ENCODE measurements at regions not wholly inside any gene's neighbourhood (a gene's known extent, or its start where the extent isn't known, plus 50 kb on each side); places are given as distances from the start of the nearest gene placed in this dataset.

GRCh38 chr7:16317406-16317805 is 103.9 kb downstream of the CRPPA start:
- no peak for TF ChIP-seq YY1 (IDR thresholded peaks at IDR 0.05; ENCODE audit: low read depth)
- no peak for TF ChIP-seq ZBTB7A (IDR thresholded peaks at IDR 0.05; ENCODE audit: low read depth)
- no peak for TF ChIP-seq MAX (IDR thresholded peaks at IDR 0.05)
- no peak for TF ChIP-seq USF1 (IDR thresholded peaks at IDR 0.05)
- TF ChIP-seq NFIC (IDR thresholded peaks at IDR 0.05): no peak
- TF ChIP-seq CREB1 (IDR thresholded peaks at IDR 0.05; ENCODE audit: low read depth): no peak
- no peak for TF ChIP-seq TCF12 (IDR thresholded peaks at IDR 0.05; ENCODE audit: low read depth)
- TF ChIP-seq RAD21 (IDR thresholded peaks at IDR 0.05; ENCODE audit: low read depth): no peak
- TF ChIP-seq TEAD4 (IDR thresholded peaks at IDR 0.05): no peak
- TF ChIP-seq FOXM1 (IDR thresholded peaks at IDR 0.05; ENCODE audit: borderline replicate concordance, low read depth): no peak
- no peak for TF ChIP-seq EGR1 (IDR thresholded peaks at IDR 0.05)

GRCh38 chr7:16315280-16315679 is 106.1 kb downstream of the CRPPA start:
- no peak for TF ChIP-seq ZBTB7A (IDR thresholded peaks at IDR 0.05; ENCODE audit: low read depth)

- no peak for TF ChIP-seq EGR1 (IDR thresholded peaks at IDR 0.05)
- TF ChIP-seq TCF12 (IDR thresholded peaks at IDR 0.05; ENCODE audit: low read depth): no peak
- no peak for TF ChIP-seq CREB1 (IDR thresholded peaks at IDR 0.05; ENCODE audit: low read depth)
- no peak for TF ChIP-seq USF1 (IDR thresholded peaks at IDR 0.05)
- TF ChIP-seq FOXM1 (IDR thresholded peaks at IDR 0.05; ENCODE audit: borderline replicate concordance, low read depth): no peak
- no peak for TF ChIP-seq RAD21 (IDR thresholded peaks at IDR 0.05; ENCODE audit: low read depth)
- no peak for TF ChIP-seq REST (IDR thresholded peaks at IDR 0.05; ENCODE audit: low read depth)
- TF ChIP-seq TEAD4 (IDR thresholded peaks at IDR 0.05): no peak
- no peak for TF ChIP-seq EP300 (IDR thresholded peaks at IDR 0.05; ENCODE audit: borderline replicate concordance)
- no peak for TF ChIP-seq TAF1 (IDR thresholded peaks at IDR 0.05; ENCODE audit: low read depth)
- TF ChIP-seq YY1 (IDR thresholded peaks at IDR 0.05; ENCODE audit: low read depth): no peak
- no peak for TF ChIP-seq ZBTB7A (IDR thresholded peaks at IDR 0.05; ENCODE audit: low read depth)
- no peak for TF ChIP-seq NFIC (IDR thresholded peaks at IDR 0.05)
- no peak for TF ChIP-seq CEBPB (IDR thresholded peaks at IDR 0.05)
- TF ChIP-seq MAX (IDR thresholded peaks at IDR 0.05): no peak
These were observed 112.2 kb downstream of the CRPPA start for GRCh38 chr7:16309129-16309528.

DNA sequence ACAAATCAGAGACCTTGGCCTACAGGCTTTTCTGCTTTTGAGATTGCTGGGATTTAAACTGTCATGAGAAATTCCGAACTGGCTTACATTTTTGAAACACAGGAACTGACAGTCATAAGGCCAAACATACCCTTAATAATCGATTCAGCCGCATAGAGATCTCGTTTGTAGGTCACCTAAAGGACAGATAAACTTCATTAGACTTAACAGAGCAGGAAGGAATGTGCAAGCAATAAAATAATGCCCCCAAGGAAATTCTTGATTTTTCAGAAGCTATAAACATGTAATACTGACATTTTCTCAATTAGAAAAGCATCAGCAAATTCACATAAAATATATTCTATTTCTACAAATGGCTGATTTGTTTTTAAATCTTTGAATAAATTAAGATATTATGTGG is 120.0 kb downstream of the CRPPA start:
- TF ChIP-seq EGR1 (IDR thresholded peaks at IDR 0.05): no peak

- TF ChIP-seq EP300 (IDR thresholded peaks at IDR 0.05; ENCODE audit: borderline replicate concordance): no peak
- no peak for TF ChIP-seq ZBTB7A (IDR thresholded peaks at IDR 0.05; ENCODE audit: low read depth)
- no peak for TF ChIP-seq FOXM1 (IDR thresholded peaks at IDR 0.05; ENCODE audit: borderline replicate concordance, low read depth)
- no peak for TF ChIP-seq CEBPB (IDR thresholded peaks at IDR 0.05)
- TF ChIP-seq RAD21 (IDR thresholded peaks at IDR 0.05; ENCODE audit: low read depth): no peak
- no peak for TF ChIP-seq MAX (IDR thresholded peaks at IDR 0.05)
- TF ChIP-seq CREB1 (IDR thresholded peaks at IDR 0.05; ENCODE audit: low read depth): no peak
- TF ChIP-seq USF1 (IDR thresholded peaks at IDR 0.05): no peak
- TF ChIP-seq NFIC (IDR thresholded peaks at IDR 0.05): no peak
- no peak for TF ChIP-seq REST (IDR thresholded peaks at IDR 0.05; ENCODE audit: low read depth)
These were observed 120.9 kb downstream of the CRPPA start for GRCh38 chr7:16300361-16300895.

GRCh38 chr7:16299853-16300252 is 121.5 kb downstream of the CRPPA start:
- TF ChIP-seq NFIC (IDR thresholded peaks at IDR 0.05) (no peak), REST (IDR thresholded peaks at IDR 0.05; ENCODE audit: low read depth) (no peak), TAF1 (IDR thresholded peaks at IDR 0.05; ENCODE audit: low read depth) (no peak), FOXM1 (IDR thresholded peaks at IDR 0.05; ENCODE audit: borderline replicate concordance, low read depth) (no peak), TCF12 (IDR thresholded peaks at IDR 0.05; ENCODE audit: low read depth) (no peak), MAX (IDR thresholded peaks at IDR 0.05) (no peak), TEAD4 (IDR thresholded peaks at IDR 0.05) (no peak), YY1 (IDR thresholded peaks at IDR 0.05; ENCODE audit: low read depth) (no peak), CREB1 (IDR thresholded peaks at IDR 0.05; ENCODE audit: low read depth) (no peak), EGR1 (IDR thresholded peaks at IDR 0.05) (no peak), EP300 (IDR thresholded peaks at IDR 0.05; ENCODE audit: borderline replicate concordance) (no peak), CEBPB (IDR thresholded peaks at IDR 0.05) (no peak), RAD21 (IDR thresholded peaks at IDR 0.05; ENCODE audit: low read depth) (no peak), ZBTB7A (IDR thresholded peaks at IDR 0.05; ENCODE audit: low read depth) (no peak), USF1 (IDR thresholded peaks at IDR 0.05) (no peak)
